ENCODE measurements at regions not wholly inside any gene's neighbourhood (a gene's known extent, or its start where the extent isn't known, plus 50 kb on each side); places are given as distances from the start of the nearest gene placed in this dataset.
A peak's percentile ranks its signal among the peaks of the same experiment; 100 is the strongest.
"Not testable (repeated sequence)": the region's sequence is repeated elsewhere in the genome, so short reads cannot be mapped to it uniquely, and the experiment has no call there.

- no peak for DNase-seq (ENCODE audit: unreplicated experiment)
- Mint-ChIP-seq H3K36me3 (ENCODE audit: insufficient read depth, unreplicated experiment) (no peaks in the 10 kb centered on the region), H3K4me3 (ENCODE audit: unreplicated experiment) (no peak overlapping the region), H3K9me3 (ENCODE audit: unreplicated experiment) (no peaks in the 10 kb centered on the region), H3K4me1 (ENCODE audit: insufficient read depth, unreplicated experiment) (peaks cover 7% of the 10 kb centered on the region), H3K27me3 (ENCODE audit: insufficient read depth, unreplicated experiment) (no peaks in the 10 kb centered on the region), H3K27ac (ENCODE audit: low read depth, unreplicated experiment) (no peak overlapping the region)
- POLR2A ChIA-PET = interaction anchor here (0.6 kb wide), 1 partner anchor 967 kb away, joined by 3 read pairs; no protein-coding TSS in a partner anchor
- BruUV-seq (replicated peaks) = no TSS peak
- TF ChIP-seq, protein P1, sequence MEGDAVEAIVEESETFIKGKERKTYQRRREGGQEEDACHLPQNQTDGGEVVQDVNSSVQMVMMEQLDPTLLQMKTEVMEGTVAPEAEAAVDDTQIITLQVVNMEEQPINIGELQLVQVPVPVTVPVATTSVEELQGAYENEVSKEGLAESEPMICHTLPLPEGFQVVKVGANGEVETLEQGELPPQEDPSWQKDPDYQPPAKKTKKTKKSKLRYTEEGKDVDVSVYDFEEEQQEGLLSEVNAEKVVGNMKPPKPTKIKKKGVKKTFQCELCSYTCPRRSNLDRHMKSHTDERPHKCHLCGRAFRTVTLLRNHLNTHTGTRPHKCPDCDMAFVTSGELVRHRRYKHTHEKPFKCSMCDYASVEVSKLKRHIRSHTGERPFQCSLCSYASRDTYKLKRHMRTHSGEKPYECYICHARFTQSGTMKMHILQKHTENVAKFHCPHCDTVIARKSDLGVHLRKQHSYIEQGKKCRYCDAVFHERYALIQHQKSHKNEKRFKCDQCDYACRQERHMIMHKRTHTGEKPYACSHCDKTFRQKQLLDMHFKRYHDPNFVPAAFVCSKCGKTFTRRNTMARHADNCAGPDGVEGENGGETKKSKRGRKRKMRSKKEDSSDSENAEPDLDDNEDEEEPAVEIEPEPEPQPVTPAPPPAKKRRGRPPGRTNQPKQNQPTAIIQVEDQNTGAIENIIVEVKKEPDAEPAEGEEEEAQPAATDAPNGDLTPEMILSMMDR (IDR thresholded peaks at IDR 0.05; ENCODE audit: unreplicated experiment) = no peak
- CTCF ChIA-PET = no interaction called here
- intact Hi-C loops (cut with micrococcal nuclease) = no loop called here
These were observed 995.1 kb upstream of the DDX18 start for GRCh38 chr2:116819355-116819754.

DNA sequence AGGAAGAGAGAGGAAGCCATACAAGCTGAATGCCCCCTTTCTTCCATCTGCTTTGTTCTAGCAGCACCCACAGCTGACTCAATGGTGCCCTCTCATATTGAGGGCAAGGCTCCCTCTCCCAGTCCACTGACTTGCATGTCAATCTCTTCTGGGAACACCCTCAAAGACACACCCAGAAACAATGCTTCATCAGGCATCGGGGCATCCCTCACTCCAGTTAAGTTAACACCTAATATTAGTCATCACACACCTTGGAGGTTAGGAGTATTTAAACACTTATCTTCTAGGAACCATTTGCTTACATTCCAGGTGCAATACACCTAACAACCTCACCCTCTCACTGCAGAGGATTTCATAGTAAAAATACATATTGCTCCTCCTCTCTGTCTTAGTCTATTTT lies 993.5 kb upstream of the DDX18 start:
- Mint-ChIP-seq H3K27me3 (ENCODE audit: insufficient read depth, unreplicated experiment) (no peaks in the 10 kb centered on the region), H3K27ac (ENCODE audit: low read depth, unreplicated experiment) (no peak overlapping the region), H3K4me3 (ENCODE audit: unreplicated experiment) (no peak overlapping the region), H3K36me3 (ENCODE audit: insufficient read depth, unreplicated experiment) (no peaks in the 10 kb centered on the region), H3K9me3 (ENCODE audit: unreplicated experiment) (no peaks in the 10 kb centered on the region), H3K4me1 (ENCODE audit: insufficient read depth, unreplicated experiment) (peaks cover 7% of the 10 kb centered on the region)
- ChIA-PET CTCF (no interaction called here), POLR2A (no interaction called here)
- no TSS peak for BruUV-seq (replicated peaks)
- intact Hi-C loops (cut with micrococcal nuclease) = no loop called here
- DNase-seq (ENCODE audit: unreplicated experiment) = peak; percentile 19
- TF ChIP-seq, protein P1 (IDR thresholded peaks at IDR 0.05; ENCODE audit: unreplicated experiment) = no peak

DNA sequence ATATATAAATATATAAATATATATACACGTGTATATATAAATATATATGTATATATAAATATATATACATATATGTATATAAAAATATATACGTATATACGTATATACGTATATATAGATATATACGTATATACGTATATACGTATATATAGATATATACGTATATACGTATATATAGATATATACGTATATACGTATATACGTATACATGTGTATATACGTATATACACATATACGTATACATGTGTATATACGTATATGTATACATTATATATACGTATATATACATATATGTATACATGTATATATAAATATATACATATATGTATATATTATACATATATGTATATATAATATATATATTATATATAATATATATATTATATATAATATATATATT lies 984.9 kb upstream of the DDX18 start:
- CTCF ChIA-PET; H3K4me3 Mint-ChIP-seq (ENCODE audit: unreplicated experiment); BruUV-seq (replicated peaks); DNase-seq (ENCODE audit: unreplicated experiment); H3K9me3 Mint-ChIP-seq (ENCODE audit: unreplicated experiment); H3K27ac Mint-ChIP-seq (ENCODE audit: low read depth, unreplicated experiment); H3K36me3 Mint-ChIP-seq (ENCODE audit: insufficient read depth, unreplicated experiment); H3K27me3 Mint-ChIP-seq (ENCODE audit: insufficient read depth, unreplicated experiment); H3K4me1 Mint-ChIP-seq (ENCODE audit: insufficient read depth, unreplicated experiment); POLR2A ChIA-PET; intact Hi-C loops (cut with micrococcal nuclease): not testable (repeated sequence)

- Mint-ChIP-seq H3K27ac (ENCODE audit: low read depth, unreplicated experiment) (no peak overlapping the region), H3K27me3 (ENCODE audit: insufficient read depth, unreplicated experiment) (no peaks in the 10 kb centered on the region), H3K9me3 (ENCODE audit: unreplicated experiment) (no peaks in the 10 kb centered on the region), H3K4me1 (ENCODE audit: insufficient read depth, unreplicated experiment) (no peaks in the 10 kb centered on the region), H3K36me3 (ENCODE audit: insufficient read depth, unreplicated experiment) (no peaks in the 10 kb centered on the region), H3K4me3 (ENCODE audit: unreplicated experiment) (no peak overlapping the region)
- TF ChIP-seq, protein P1 (IDR thresholded peaks at IDR 0.05; ENCODE audit: unreplicated experiment) = no peak
- POLR2A ChIA-PET = no interaction called here
- BruUV-seq (replicated peaks) = no TSS peak
- CTCF ChIA-PET = no interaction called here
- no peak for DNase-seq (ENCODE audit: unreplicated experiment)
- intact Hi-C loops (cut with micrococcal nuclease) = no loop called here
These were observed 982.3 kb upstream of the DDX18 start for GRCh38 chr2:116832148-116832547.

- ChIA-PET CTCF (no interaction called here), POLR2A (interaction anchor here (0.8 kb wide), 1 partner anchor 342 kb away, joined by 4 read pairs; no protein-coding TSS in a partner anchor)
- H3K36me3 Mint-ChIP-seq (ENCODE audit: insufficient read depth, unreplicated experiment) = no peaks in the 10 kb centered on the region
- no peaks in the 10 kb centered on the region for H3K4me1 Mint-ChIP-seq (ENCODE audit: insufficient read depth, unreplicated experiment)
- no peaks in the 10 kb centered on the region for H3K9me3 Mint-ChIP-seq (ENCODE audit: unreplicated experiment)
- no peak overlapping the region for H3K4me3 Mint-ChIP-seq (ENCODE audit: unreplicated experiment)
- no peak for DNase-seq (ENCODE audit: unreplicated experiment)
- no peaks in the 10 kb centered on the region for H3K27me3 Mint-ChIP-seq (ENCODE audit: insufficient read depth, unreplicated experiment)
- BruUV-seq (replicated peaks) = no TSS peak
- no peak overlapping the region for H3K27ac Mint-ChIP-seq (ENCODE audit: low read depth, unreplicated experiment)
- TF ChIP-seq, protein P1 (IDR thresholded peaks at IDR 0.05; ENCODE audit: unreplicated experiment) = no peak
- intact Hi-C loops (cut with micrococcal nuclease) = no loop called here
These were observed 981.4 kb upstream of the DDX18 start for GRCh38 chr2:116833052-116833451.
